HL-60/S4 (cell line): ENCODE measurements at regions not wholly inside any gene's neighbourhood (a gene's known extent, or its start where the extent isn't known, plus 50 kb on each side); places are given as distances from the start of the nearest gene placed in this dataset.

Experiments used
- in situ Hi-C: fragments of 300-500 bp; cut with MboI; formaldehyde crosslinking; loops from 2 replicates; pipeline ENCODE4 v1.14.3; 2022; ENCODE audit warnings: low sequenced_read_pairs

- in situ Hi-C loops, result no loop called here
Measured at GRCh38 chr2:16196687-16197503, 256.5 kb downstream of the MYCN start.

- in situ Hi-C loops, result no loop called here
Measured at GRCh38 chr2:16195681-16196070, 255.3 kb downstream of the MYCN start.

GRCh38 chr2:16194931-16195680, 254.8 kb downstream of the MYCN start:
- in situ Hi-C loops, result no loop called here

- in situ Hi-C loops, result no loop called here
Measured at GRCh38 chr2:16194530-16194929, 254.2 kb downstream of the MYCN start.

GRCh38 chr2:16194096-16194390, 253.7 kb downstream of the MYCN start:
- in situ Hi-C loops, result no loop called here

- in situ Hi-C loops, result no loop called here
Measured at GRCh38 chr2:16192416-16193216, 252.3 kb downstream of the MYCN start.

GRCh38 chr2:16191431-16192200, 251.3 kb downstream of the MYCN start:
- in situ Hi-C loops, result no loop called here

- in situ Hi-C loops, result no loop called here
Measured at GRCh38 chr2:16190446-16191270, 250.3 kb downstream of the MYCN start.

- in situ Hi-C loops, result no loop called here
Measured at GRCh38 chr2:16189836-16190160, 249.4 kb downstream of the MYCN start.

- in situ Hi-C loops, result no loop called here
Measured at GRCh38 chr2:16189029-16189835, 248.9 kb downstream of the MYCN start.

- in situ Hi-C loops, result no loop called here
Measured at GRCh38 chr2:16188261-16188890, 248.0 kb downstream of the MYCN start.

GRCh38 chr2:16187482-16187817, 247.1 kb downstream of the MYCN start:
- in situ Hi-C loops, result no loop called here

GRCh38 chr2:16186661-16187481, 246.5 kb downstream of the MYCN start:
- in situ Hi-C loops, result no loop called here

GRCh38 chr2:16185801-16186272, 245.5 kb downstream of the MYCN start:
- in situ Hi-C loops, result no loop called here

- in situ Hi-C loops, result no loop called here
Measured at GRCh38 chr2:16184945-16185660, 244.8 kb downstream of the MYCN start.

- in situ Hi-C loops, result no loop called here
Measured at GRCh38 chr2:16184341-16184890, 244.1 kb downstream of the MYCN start.

- in situ Hi-C loops, result no loop called here
Measured at GRCh38 chr2:16183345-16183744, 243.0 kb downstream of the MYCN start.
